HCT116 (cell line): ENCODE measurements at regions not wholly inside any gene's neighbourhood (a gene's known extent, or its start where the extent isn't known, plus 50 kb on each side); places are given as distances from the start of the nearest gene placed in this dataset.

Experiments
- CBX3 ChIP-seq: IDR thresholded peaks from 2 replicates; pipeline ENCODE4 v1.6.1; 2012; ENCODE audit warnings: low read depth
- CEBPB ChIP-seq: IDR thresholded peaks from 2 replicates; pipeline ENCODE4 v1.6.1; 2012; ENCODE audit warnings: low read depth
- EZH2 ChIP-seq: fragments of 200-600 bp; sonication (generic); IDR thresholded peaks from 2 replicates; pipeline ENCODE4 v1.6.1; 2017; ENCODE audit warnings: antibody characterized with exemption, mixed run types
- FOSL1 ChIP-seq: IDR thresholded peaks from 2 replicates; pipeline ENCODE4 v1.6.1; 2012; ENCODE audit warnings: low read depth
- POLR2A ChIP-seq: IDR thresholded peaks from 2 replicates; pipeline ENCODE4 v1.7.0; 2011; ENCODE audit warnings: borderline replicate concordance; ENCODE audit not compliant: insufficient read depth, insufficient read length; ENCODE audit errors: extremely low read depth
- POLR2AphosphoS5 ChIP-seq: IDR thresholded peaks from 2 replicates; pipeline ENCODE4 v1.6.1; 2011; ENCODE audit warnings: mild to moderate bottlenecking, low read depth, low read length, moderate library complexity
- RAD21 ChIP-seq: IDR thresholded peaks from 2 replicates; pipeline ENCODE4 v1.6.1; 2012; ENCODE audit warnings: low read depth, mild to moderate bottlenecking
- SRF ChIP-seq: IDR thresholded peaks from 2 replicates; pipeline ENCODE4 v1.6.1; 2012; ENCODE audit warnings: low read depth
- TCF7L2 ChIP-seq: IDR thresholded peaks from 2 replicates; pipeline ENCODE4 v1.7.0; 2011; ENCODE audit warnings: borderline replicate concordance, inconsistent platforms; ENCODE audit not compliant: insufficient read depth, insufficient read length; ENCODE audit errors: extremely low read depth
- ZNF274 ChIP-seq: fragments of 200-500 bp; sonication (Bioruptor generic); IDR thresholded peaks from 2 replicates; pipeline ENCODE4 v1.6.1; 2014; ENCODE audit warnings: mild to moderate bottlenecking, low read depth, low read length, inconsistent platforms
- TF ChIP-seq, protein P1 (sequence below), 3 experiments: fragments of 200-600 bp in 1 of 3; sonication (generic) in 1 of 3; IDR thresholded peaks in 2 of 3; conservative IDR thresholded peaks in 1 of 3; 2 replicates each; pipeline ENCODE4 v1.5.1; 2012 to 2017; ENCODE audit warnings: low read depth in 2 of 3, low read length in 2 of 3, antibody characterized with exemption in 1 of 3, borderline replicate concordance in 1 of 3, control low read depth in 1 of 3, mild to moderate bottlenecking in 1 of 3, mixed read lengths in 1 of 3, mixed run types in 1 of 3, moderate library complexity in 1 of 3; ENCODE audit not compliant: insufficient read depth in 1 of 3
- TF ChIP-seq, protein P2 (sequence below): IDR thresholded peaks from 2 replicates; pipeline ENCODE4 v1.6.1; 2012
- TF ChIP-seq, protein P3 (sequence below): IDR thresholded peaks from 2 replicates; pipeline ENCODE4 v1.6.1; 2011; ENCODE audit warnings: mild to moderate bottlenecking, low read length, moderate library complexity; ENCODE audit not compliant: insufficient replicate concordance; ENCODE audit errors: extremely low read depth

DNA sequence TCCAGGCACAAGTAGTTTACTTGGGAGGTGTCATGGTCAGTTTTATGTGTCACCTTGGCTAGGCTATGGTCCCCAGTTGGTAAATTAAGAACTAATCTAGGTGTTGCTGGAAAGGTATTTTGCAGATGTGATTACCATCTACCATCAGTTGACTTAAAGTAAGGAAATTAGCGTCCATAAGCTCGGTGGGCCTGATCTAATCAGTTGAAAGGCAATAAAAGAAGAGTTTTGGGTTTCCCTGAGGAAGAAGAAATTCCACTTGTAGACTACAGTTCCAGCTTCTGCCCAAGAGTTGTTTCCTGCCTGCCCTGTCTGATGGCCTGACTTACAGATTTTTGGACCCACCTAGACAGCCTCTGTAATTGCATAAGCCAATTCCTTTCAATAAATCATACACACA, 438.7 kb upstream of the PROK2 start:
- no peak for TF ChIP-seq EZH2
- no peak for TF ChIP-seq TCF7L2
- no peak for TF ChIP-seq SRF
- TF ChIP-seq ZNF274, result no peak
- no peak for TF ChIP-seq CEBPB
- no peak for TF ChIP-seq POLR2A
- TF ChIP-seq, protein P1, sequence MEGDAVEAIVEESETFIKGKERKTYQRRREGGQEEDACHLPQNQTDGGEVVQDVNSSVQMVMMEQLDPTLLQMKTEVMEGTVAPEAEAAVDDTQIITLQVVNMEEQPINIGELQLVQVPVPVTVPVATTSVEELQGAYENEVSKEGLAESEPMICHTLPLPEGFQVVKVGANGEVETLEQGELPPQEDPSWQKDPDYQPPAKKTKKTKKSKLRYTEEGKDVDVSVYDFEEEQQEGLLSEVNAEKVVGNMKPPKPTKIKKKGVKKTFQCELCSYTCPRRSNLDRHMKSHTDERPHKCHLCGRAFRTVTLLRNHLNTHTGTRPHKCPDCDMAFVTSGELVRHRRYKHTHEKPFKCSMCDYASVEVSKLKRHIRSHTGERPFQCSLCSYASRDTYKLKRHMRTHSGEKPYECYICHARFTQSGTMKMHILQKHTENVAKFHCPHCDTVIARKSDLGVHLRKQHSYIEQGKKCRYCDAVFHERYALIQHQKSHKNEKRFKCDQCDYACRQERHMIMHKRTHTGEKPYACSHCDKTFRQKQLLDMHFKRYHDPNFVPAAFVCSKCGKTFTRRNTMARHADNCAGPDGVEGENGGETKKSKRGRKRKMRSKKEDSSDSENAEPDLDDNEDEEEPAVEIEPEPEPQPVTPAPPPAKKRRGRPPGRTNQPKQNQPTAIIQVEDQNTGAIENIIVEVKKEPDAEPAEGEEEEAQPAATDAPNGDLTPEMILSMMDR (IDR thresholded peaks at IDR 0.05 in 2 of 3, conservative IDR thresholded peaks at IDR 0.05 in 1 of 3; ENCODE audit: borderline replicate concordance in 1 of 3, insufficient read depth in 1 of 3, low read depth in 2 of 3, low read length in 2 of 3), result no peak
- TF ChIP-seq POLR2AphosphoS5, result no peak
- TF ChIP-seq RAD21, result no peak
- no peak for TF ChIP-seq CBX3
- TF ChIP-seq, protein P2, sequence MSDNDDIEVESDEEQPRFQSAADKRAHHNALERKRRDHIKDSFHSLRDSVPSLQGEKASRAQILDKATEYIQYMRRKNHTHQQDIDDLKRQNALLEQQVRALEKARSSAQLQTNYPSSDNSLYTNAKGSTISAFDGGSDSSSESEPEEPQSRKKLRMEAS, result no peak
- TF ChIP-seq, protein P3, sequence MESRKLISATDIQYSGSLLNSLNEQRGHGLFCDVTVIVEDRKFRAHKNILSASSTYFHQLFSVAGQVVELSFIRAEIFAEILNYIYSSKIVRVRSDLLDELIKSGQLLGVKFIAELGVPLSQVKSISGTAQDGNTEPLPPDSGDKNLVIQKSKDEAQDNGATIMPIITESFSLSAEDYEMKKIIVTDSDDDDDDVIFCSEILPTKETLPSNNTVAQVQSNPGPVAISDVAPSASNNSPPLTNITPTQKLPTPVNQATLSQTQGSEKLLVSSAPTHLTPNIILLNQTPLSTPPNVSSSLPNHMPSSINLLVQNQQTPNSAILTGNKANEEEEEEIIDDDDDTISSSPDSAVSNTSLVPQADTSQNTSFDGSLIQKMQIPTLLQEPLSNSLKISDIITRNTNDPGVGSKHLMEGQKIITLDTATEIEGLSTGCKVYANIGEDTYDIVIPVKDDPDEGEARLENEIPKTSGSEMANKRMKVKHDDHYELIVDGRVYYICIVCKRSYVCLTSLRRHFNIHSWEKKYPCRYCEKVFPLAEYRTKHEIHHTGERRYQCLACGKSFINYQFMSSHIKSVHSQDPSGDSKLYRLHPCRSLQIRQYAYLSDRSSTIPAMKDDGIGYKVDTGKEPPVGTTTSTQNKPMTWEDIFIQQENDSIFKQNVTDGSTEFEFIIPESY, result no peak
- no peak for TF ChIP-seq FOSL1
